H1 (cell line): ENCODE measurements at regions not wholly inside any gene's neighbourhood (a gene's known extent, or its start where the extent isn't known, plus 50 kb on each side); places are given as distances from the start of the nearest gene placed in this dataset.

Source experiments
- CTCF ChIA-PET: fragments of 300-600 bp; sonication (Branson Sonifier 250); formaldehyde crosslinking; loops from one replicate; lab custom pipeline; 2021; ENCODE audit not compliant: partially characterized antibody; lab: Charles Lee
- POLR2A ChIA-PET: fragments of 300-600 bp; sonication (Branson Sonifier 250); formaldehyde crosslinking; loops from one replicate; lab custom pipeline; 2021; ENCODE audit warnings: inconsistent platforms; ENCODE audit not compliant: partially characterized antibody; lab: Charles Lee
- DNase-seq, 2 experiments: peaks; one replicate each; pipeline versions ENCODE4 v3.0.0 to v3.0.0-alpha.2; 2010 to 2022; ENCODE audit warnings: low spot score in 2 of 2, low read depth in 1 of 2, mixed read lengths in 1 of 2
- FAIRE-seq: peaks from 2 replicates; lab custom pipeline; 2011; peaks lifted over from hg19 to GRCh38; lab: Jason Lieb, UNC
- H2AFZ ChIP-seq: 2 replicates; pipeline ENCODE4 v1.8.1; 2012; ENCODE audit warnings: low read length, inconsistent platforms
- H2AK5ac ChIP-seq: 2 replicates; pipeline ENCODE4 v1.6.1; 2013; ENCODE audit warnings: low read depth, low read length
- H2BK120ac ChIP-seq: replicated peaks from 2 replicates; pipeline ENCODE3; 2013; ENCODE audit warnings: low read depth, low read length, inconsistent platforms
- H2BK12ac ChIP-seq: 2 replicates; pipeline ENCODE4 v1.6.1; 2013; ENCODE audit warnings: low read depth, low read length
- H2BK15ac ChIP-seq: 2 replicates; pipeline ENCODE4 v1.6.1; 2013; ENCODE audit warnings: low read length
- H2BK20ac ChIP-seq: 2 replicates; pipeline ENCODE4 v1.6.1; 2013; ENCODE audit warnings: low read length
- H2BK5ac ChIP-seq: 2 replicates; pipeline ENCODE4 v1.6.1; 2013; ENCODE audit warnings: low read depth, low read length
- H3K14ac ChIP-seq: 2 replicates; pipeline ENCODE4 v1.6.1; 2013; ENCODE audit warnings: inconsistent platforms; ENCODE audit not compliant: insufficient read length
- H3K18ac ChIP-seq: 2 replicates; pipeline ENCODE4 v1.6.1; 2013; ENCODE audit warnings: low read length; ENCODE audit errors: extremely low read depth
- H3K23ac ChIP-seq: 2 replicates; pipeline ENCODE4 v1.6.1; 2013; ENCODE audit warnings: inconsistent platforms; ENCODE audit not compliant: insufficient read length
- H3K23me2 ChIP-seq: 2 replicates; pipeline ENCODE4 v1.6.1; 2013; ENCODE audit warnings: low read depth, low read length
- H3K27ac ChIP-seq: 2 replicates; pipeline ENCODE4 v1.6.1; 2011; ENCODE audit warnings: low read depth, low read length, inconsistent platforms
- H3K27me3 ChIP-seq, 4 experiments: replicated peaks in 1 of 4; 1 replicate in 1 of 4; 2 replicates in 3 of 4; pipeline versions ENCODE4 v1.6.1 to v1.8.1; 2011 to 2013; ENCODE audit warnings: low read length in 3 of 4, mild to moderate bottlenecking in 3 of 4, inconsistent platforms in 2 of 4, mixed read lengths in 2 of 4, moderate library complexity in 1 of 4; ENCODE audit not compliant: control insufficient read depth in 3 of 4, insufficient read depth in 3 of 4; ENCODE audit errors: extremely low read depth in 1 of 4
- H3K36me3 ChIP-seq, 4 experiments: 2 replicates each; pipeline versions ENCODE4 v1.6.1 to v1.8.1; 2011 to 2013; ENCODE audit warnings: mild to moderate bottlenecking in 4 of 4, low read length in 3 of 4, moderate library complexity in 2 of 4, control low read depth in 1 of 4, inconsistent platforms in 1 of 4; ENCODE audit not compliant: insufficient read depth in 4 of 4, control insufficient read depth in 2 of 4
- H3K4ac ChIP-seq: replicated peaks from 2 replicates; pipeline ENCODE3; 2013; ENCODE audit warnings: low read length, low read depth, mixed read lengths, inconsistent platforms; ENCODE audit not compliant: insufficient read length
- H3K4me1 ChIP-seq, 4 experiments: replicated peaks in 1 of 4; 1 replicate in 1 of 4; 2 replicates in 3 of 4; pipeline versions ENCODE4 v1.6.1 to v1.8.1; 2011 to 2013; ENCODE audit warnings: low read length in 3 of 4, inconsistent platforms in 2 of 4, mixed read lengths in 1 of 4; ENCODE audit not compliant: insufficient read depth in 4 of 4, control insufficient read depth in 3 of 4
- H3K4me2 ChIP-seq, 2 experiments: 2 replicates each; pipeline versions ENCODE4 v1.6.1 to v1.8.1; 2011 to 2013; ENCODE audit warnings: low read depth in 2 of 2, low read length in 2 of 2, control low read depth in 1 of 2, inconsistent platforms in 1 of 2, mild to moderate bottlenecking in 1 of 2; ENCODE audit not compliant: insufficient read depth in 1 of 2
- H3K4me3 ChIP-seq, 4 experiments: fragments of 200-600, 300-600 bp in 1 of 4; sonication (generic), shearing (Covaris generic), sonication (Bioruptor Twin) in 1 of 4; 2 replicates each; pipeline versions ENCODE4 v1.5.1 to v1.8.1; 2011 to 2016; ENCODE audit warnings: low read length in 4 of 4, low read depth in 3 of 4, control low read depth in 2 of 4, inconsistent platforms in 2 of 4, mild to moderate bottlenecking in 2 of 4, mixed read lengths in 1 of 4, moderate library complexity in 1 of 4; ENCODE audit not compliant: insufficient read depth in 2 of 4; ENCODE audit errors: extremely low read depth in 1 of 4
- H3K56ac ChIP-seq: replicated peaks from 2 replicates; pipeline ENCODE3; 2013; ENCODE audit warnings: low read depth, mild to moderate bottlenecking, mixed read lengths, low read length, inconsistent platforms; ENCODE audit not compliant: insufficient read length
- H3K79me1 ChIP-seq: 2 replicates; pipeline ENCODE4 v1.6.1; 2013; ENCODE audit warnings: low read depth, low read length, control low read depth
- H3K79me2 ChIP-seq, 2 experiments: 2 replicates each; pipeline versions ENCODE4 v1.6.1 to v1.8.1; 2012 to 2013; ENCODE audit warnings: low read length in 2 of 2, mild to moderate bottlenecking in 2 of 2, inconsistent platforms in 1 of 2; ENCODE audit not compliant: insufficient read depth in 2 of 2, control insufficient read depth in 1 of 2
- H3K9ac ChIP-seq, 4 experiments: replicated peaks in 1 of 4; 1 replicate in 1 of 4; 2 replicates in 3 of 4; pipeline versions ENCODE4 v1.6.1 to v1.8.1; 2011 to 2013; ENCODE audit warnings: low read depth in 3 of 4, low read length in 3 of 4, control low read depth in 2 of 4, mild to moderate bottlenecking in 2 of 4, moderate library complexity in 2 of 4, inconsistent platforms in 1 of 4; ENCODE audit errors: extremely low read depth in 1 of 4
- H3K9me3 ChIP-seq, 2 experiments: 2 replicates each; pipeline versions ENCODE4 v1.6.1 to v1.8.1; 2012 to 2013; ENCODE audit warnings: mild to moderate bottlenecking in 2 of 2, moderate library complexity in 2 of 2, control low read depth in 1 of 2, inconsistent platforms in 1 of 2, low read depth in 1 of 2, low read length in 1 of 2, mixed read lengths in 1 of 2; ENCODE audit not compliant: insufficient read depth in 2 of 2
- H4K20me1 ChIP-seq, 2 experiments: replicated peaks in 1 of 2; 2 replicates each; pipeline versions ENCODE3 to v1.8.1; 2011 to 2013; ENCODE audit warnings: inconsistent platforms in 2 of 2, low read length in 2 of 2, mild to moderate bottlenecking in 1 of 2; ENCODE audit not compliant: insufficient read depth in 2 of 2, control insufficient read depth in 1 of 2
- H4K5ac ChIP-seq: 2 replicates; pipeline ENCODE4 v1.6.1; 2013; ENCODE audit warnings: low read length, low read depth, mixed read lengths, inconsistent platforms; ENCODE audit not compliant: insufficient read length
- H4K8ac ChIP-seq: 2 replicates; pipeline ENCODE4 v1.8.0; 2013; ENCODE audit warnings: mild to moderate bottlenecking, moderate library complexity, low read length, inconsistent platforms; ENCODE audit not compliant: insufficient read depth; ENCODE audit errors: extremely low read depth
- H4K91ac ChIP-seq: replicated peaks from 2 replicates; pipeline ENCODE3; 2013; ENCODE audit warnings: low read length, mixed read lengths, inconsistent platforms; ENCODE audit not compliant: insufficient read length
- ASH2L ChIP-seq: fragments of 200-600, 300-600 bp; sonication (generic); IDR thresholded peaks from one replicate; pipeline ENCODE4 v1.7.1; 2017; ENCODE audit warnings: low read length
- CHD1 ChIP-seq: IDR thresholded peaks from 2 replicates; pipeline ENCODE4 v1.6.1; 2012; ENCODE audit warnings: low read depth, low read length, improper control_type of control experiment
- CTBP2 ChIP-seq: IDR thresholded peaks from 2 replicates; pipeline ENCODE4 v1.7.0; 2011; ENCODE audit warnings: borderline replicate concordance, mild to moderate bottlenecking, moderate library complexity, mixed read lengths, low read length; ENCODE audit not compliant: insufficient read depth, insufficient read length
- EGR1 ChIP-seq: IDR thresholded peaks from 2 replicates; pipeline ENCODE4 v1.6.1; 2011; ENCODE audit warnings: low read depth, low read length, borderline replicate concordance
- EP300 ChIP-seq, 2 experiments: IDR thresholded peaks; 1 replicate in 1 of 2; 2 replicates in 1 of 2; pipeline ENCODE4 v1.6.1; 2011 to 2012; ENCODE audit warnings: low read depth in 2 of 2, low read length in 2 of 2, mild to moderate bottlenecking in 2 of 2, borderline replicate concordance in 1 of 2, inconsistent platforms in 1 of 2, moderate library complexity in 1 of 2
- HDAC6 ChIP-seq: IDR thresholded peaks from one replicate; pipeline ENCODE4 v1.7.1; 2012; ENCODE audit warnings: low read depth, mild to moderate bottlenecking, inconsistent platforms, low read length, moderate library complexity
- NRF1 ChIP-seq: IDR thresholded peaks from 2 replicates; pipeline ENCODE4 v1.6.1; 2011; ENCODE audit warnings: mild to moderate bottlenecking, low read depth, low read length, improper control_type of control experiment
- POU5F1 ChIP-seq: IDR thresholded peaks from 2 replicates; pipeline ENCODE4 v1.6.1; 2011; ENCODE audit warnings: low read depth, mild to moderate bottlenecking, low read length, moderate library complexity
- RBBP5 ChIP-seq: IDR thresholded peaks from 2 replicates; pipeline ENCODE4 v1.7.1; 2012; ENCODE audit warnings: low read depth, mild to moderate bottlenecking, inconsistent platforms, low read length, moderate library complexity, borderline replicate concordance
- SAP30 ChIP-seq: fragments of 300-600 bp; sonication (generic); IDR thresholded peaks from 2 replicates; pipeline ENCODE4 v1.7.1; 2012; ENCODE audit warnings: low read length, moderate library complexity, mild to moderate bottlenecking, inconsistent platforms; ENCODE audit not compliant: insufficient read depth, insufficient replicate concordance
- SRF ChIP-seq: IDR thresholded peaks from 2 replicates; pipeline ENCODE4 v1.6.1; 2011; ENCODE audit warnings: mild to moderate bottlenecking, low read depth, low read length, moderate library complexity
- TAF7 ChIP-seq: optimal IDR thresholded peaks from 2 replicates; pipeline ENCODE3; 2011; ENCODE audit warnings: low read depth, mild to moderate bottlenecking, inconsistent platforms, low read length, moderate library complexity, borderline replicate concordance
- TBP ChIP-seq: IDR thresholded peaks from 2 replicates; pipeline ENCODE4 v1.6.1; 2011; ENCODE audit warnings: low read depth, low read length, improper control_type of control experiment
- ZNF274 ChIP-seq: IDR thresholded peaks from 2 replicates; pipeline ENCODE4 v1.7.0; 2012; ENCODE audit warnings: low read length, borderline replicate concordance; ENCODE audit errors: extremely low read depth
- WGBS, 2 experiments: shearing (Covaris generic) in 1 of 2; methylation state at CpG; one replicate each; pipeline versions ENCODE4 v1.1.6 to v1.1.7; 2013 to 2015; ENCODE audit warnings: low lambda C conversion rate in 2 of 2, mixed read lengths in 2 of 2, inconsistent platforms in 1 of 2, low coverage in 1 of 2, missing lambda C conversion rate in 1 of 2; ENCODE audit not compliant: insufficient replicate concordance in 2 of 2, insufficient coverage in 1 of 2, insufficient read length in 1 of 2; ENCODE audit errors: extremely low coverage in 1 of 2, missing lambda C conversion rate in 1 of 2; 5-methylcytosine and 5-hydroxymethylcytosine counted together

DNA sequence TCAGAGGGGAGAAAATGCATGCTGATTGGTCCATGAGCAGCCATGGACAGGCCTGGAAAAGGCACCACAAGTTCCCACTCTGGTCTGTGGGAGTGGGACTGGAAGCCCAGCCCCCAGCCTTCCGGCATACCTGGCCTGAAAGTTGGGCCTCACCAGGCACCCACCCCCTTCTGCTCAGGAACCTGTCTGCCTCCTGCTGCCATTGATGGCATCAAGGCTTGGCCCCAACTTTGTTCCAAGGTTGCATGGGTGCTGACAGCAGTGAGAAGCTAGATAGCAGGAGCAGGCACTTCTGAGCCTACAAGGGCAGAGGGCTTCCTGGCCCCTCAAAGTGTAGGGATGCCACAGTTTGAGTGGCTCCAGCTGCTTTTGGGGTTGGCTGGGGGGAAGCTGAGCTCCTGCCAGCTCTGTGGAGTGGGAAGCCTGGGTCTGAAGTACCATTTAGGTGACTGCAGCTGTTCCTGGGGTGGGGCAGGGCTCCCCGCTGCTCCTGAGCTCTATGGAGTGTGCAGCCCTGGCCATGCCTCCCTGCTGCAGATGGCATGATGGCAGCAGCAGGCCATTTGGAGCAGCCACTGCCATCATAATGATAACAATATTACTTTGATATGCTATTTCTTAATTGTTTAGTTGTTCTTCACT lies 1054.1 kb upstream of the GBE1 start:
- peaks cover 0 to 1% (median 0%) of the 10 kb centered on the region in 4 experiments; a peak in 1 of 7 replicates for H3K27me3 ChIP-seq
- no peak overlapping the region for H4K5ac ChIP-seq
- FAIRE-seq (no peak), DNase-seq (no peak)
- no peaks in the 10 kb centered on the region for H4K20me1 ChIP-seq
- H2BK12ac ChIP-seq, result no peak overlapping the region
- no peak overlapping the region for H4K91ac ChIP-seq
- no peak overlapping the region for H3K18ac ChIP-seq
- 100% methylated on average over 2 of the region's 2 CpGs; no CpG with 5 or more reads in 1 of the 2 experiments for WGBS, 2 experiments
- H3K79me1 ChIP-seq, result no peaks in the 10 kb centered on the region
- no peak overlapping the region for H4K8ac ChIP-seq
- H3K4me2 ChIP-seq, result no peak overlapping the region
- H2BK20ac ChIP-seq, result no peak overlapping the region
- H2BK120ac ChIP-seq, result no peak overlapping the region
- H3K14ac ChIP-seq, result no peak overlapping the region
- ChIA-PET CTCF (no interaction called here), POLR2A (no interaction called here)
- H3K27ac ChIP-seq, result no peak overlapping the region
- H3K9me3 ChIP-seq, result peaks cover 5 to 10% of the 10 kb centered on the region in 2 experiments; a peak in 3 of 4 replicates
- H3K4me1 ChIP-seq, result no peaks in the 10 kb centered on the region
- no peaks in the 10 kb centered on the region for H3K36me3 ChIP-seq
- no peak overlapping the region for H3K4me3 ChIP-seq
- no peaks in the 10 kb centered on the region for H3K79me2 ChIP-seq
- no peak overlapping the region for H3K23ac ChIP-seq
- no peak overlapping the region for H2BK5ac ChIP-seq
- no peak overlapping the region for H3K56ac ChIP-seq
- no peak overlapping the region for H3K4ac ChIP-seq
- no peak overlapping the region for H2BK15ac ChIP-seq
- H2AFZ ChIP-seq, result no peak overlapping the region
- H3K9ac ChIP-seq, result no peak overlapping the region
- no peaks in the 10 kb centered on the region for H3K23me2 ChIP-seq
- no peak overlapping the region for H2AK5ac ChIP-seq
- no peak for TF ChIP-seq RBBP5
- no peak for TF ChIP-seq CTBP2
- no peak for TF ChIP-seq EP300 (IDR thresholded peaks at IDR 0.05; ENCODE audit: borderline replicate concordance in 1 of 2, low read depth in 2 of 2, low read length in 2 of 2)
- no peak for TF ChIP-seq TAF7
- TF ChIP-seq TBP, result no peak
- no peak for TF ChIP-seq POU5F1
- no peak for TF ChIP-seq EGR1
- TF ChIP-seq SAP30, result no peak
- no peak for TF ChIP-seq ASH2L
- no peak for TF ChIP-seq HDAC6
- no peak for TF ChIP-seq NRF1
- TF ChIP-seq ZNF274, result no peak
- TF ChIP-seq CHD1, result no peak
- no peak for TF ChIP-seq SRF
